Testis (tissue), 2 donors: ENCODE measurements at regions not wholly inside any gene's neighbourhood (a gene's known extent, or its start where the extent isn't known, plus 50 kb on each side); places are given as distances from the start of the nearest gene placed in this dataset.

ENCODE experiments used
- POLR2A ChIP-seq: fragments of 450-650 bp; IDR thresholded peaks from one replicate; pipeline ENCODE4 v1.6.1; 2017; ENCODE audit warnings: antibody characterized with exemption, mild to moderate bottlenecking, moderate library complexity
- TF ChIP-seq, protein P1 (sequence below), 3 experiments: fragments of 450-650 bp in 2 of 3; fragments of 200-600 bp in 1 of 3; sonication (generic) in 1 of 3; IDR thresholded peaks; one replicate each; pipeline ENCODE4 v1.5.1; 2016 to 2019; ENCODE audit warnings: antibody characterized with exemption in 3 of 3, mild to moderate bottlenecking in 2 of 3, moderate library complexity in 1 of 3

- TF ChIP-seq, protein P1, sequence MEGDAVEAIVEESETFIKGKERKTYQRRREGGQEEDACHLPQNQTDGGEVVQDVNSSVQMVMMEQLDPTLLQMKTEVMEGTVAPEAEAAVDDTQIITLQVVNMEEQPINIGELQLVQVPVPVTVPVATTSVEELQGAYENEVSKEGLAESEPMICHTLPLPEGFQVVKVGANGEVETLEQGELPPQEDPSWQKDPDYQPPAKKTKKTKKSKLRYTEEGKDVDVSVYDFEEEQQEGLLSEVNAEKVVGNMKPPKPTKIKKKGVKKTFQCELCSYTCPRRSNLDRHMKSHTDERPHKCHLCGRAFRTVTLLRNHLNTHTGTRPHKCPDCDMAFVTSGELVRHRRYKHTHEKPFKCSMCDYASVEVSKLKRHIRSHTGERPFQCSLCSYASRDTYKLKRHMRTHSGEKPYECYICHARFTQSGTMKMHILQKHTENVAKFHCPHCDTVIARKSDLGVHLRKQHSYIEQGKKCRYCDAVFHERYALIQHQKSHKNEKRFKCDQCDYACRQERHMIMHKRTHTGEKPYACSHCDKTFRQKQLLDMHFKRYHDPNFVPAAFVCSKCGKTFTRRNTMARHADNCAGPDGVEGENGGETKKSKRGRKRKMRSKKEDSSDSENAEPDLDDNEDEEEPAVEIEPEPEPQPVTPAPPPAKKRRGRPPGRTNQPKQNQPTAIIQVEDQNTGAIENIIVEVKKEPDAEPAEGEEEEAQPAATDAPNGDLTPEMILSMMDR (IDR thresholded peaks at IDR 0.05) = no peak
- TF ChIP-seq POLR2A = no peak
Measured at GRCh38 chr2:2746731-2747130, 415.7 kb upstream of the MYT1L start.
